Astrocyte of the spinal cord (primary cell): ENCODE measurements at regions not wholly inside any gene's neighbourhood (a gene's known extent, or its start where the extent isn't known, plus 50 kb on each side); places are given as distances from the start of the nearest gene placed in this dataset.

Experiments
- DNase-seq: peaks from one replicate; pipeline ENCODE4 v3.0.0; 2011; ENCODE audit warnings: low read depth, low spot score
- H3K4me3 ChIP-seq: 2 replicates; pipeline ENCODE4 v1.5.1; 2011; ENCODE audit warnings: low read depth, mild to moderate bottlenecking, low read length, moderate library complexity
- CTCF ChIP-seq: IDR thresholded peaks from 2 replicates; pipeline ENCODE4 v1.5.1; 2012; ENCODE audit warnings: low read depth, mild to moderate bottlenecking, low read length, inconsistent platforms
- in situ Hi-C: cut with HindIII; loops from 2 replicates; pipeline ENCODE4 v1.10.0; 2017; ENCODE audit warnings: low sequenced_read_pairs

GRCh38 chr10:47186941-47187340 lies 113.1 kb upstream of the GDF10 start:
- H3K4me3 ChIP-seq: no peak overlapping the region
- TF ChIP-seq CTCF: no peak
- DNase-seq: no peak
- in situ Hi-C loops: no loop called here

- no peak for TF ChIP-seq CTCF
- no peak overlapping the region for H3K4me3 ChIP-seq
- no peak for DNase-seq
- in situ Hi-C loops: no loop called here
Observed at GRCh38 chr10:47187592-47187991, 112.4 kb upstream of the GDF10 start.

GRCh38 chr10:47188156-47188555 lies 111.8 kb upstream of the GDF10 start:
- in situ Hi-C loops: no loop called here
- TF ChIP-seq CTCF: no peak
- DNase-seq: no peak
- H3K4me3 ChIP-seq: no peak overlapping the region

DNA sequence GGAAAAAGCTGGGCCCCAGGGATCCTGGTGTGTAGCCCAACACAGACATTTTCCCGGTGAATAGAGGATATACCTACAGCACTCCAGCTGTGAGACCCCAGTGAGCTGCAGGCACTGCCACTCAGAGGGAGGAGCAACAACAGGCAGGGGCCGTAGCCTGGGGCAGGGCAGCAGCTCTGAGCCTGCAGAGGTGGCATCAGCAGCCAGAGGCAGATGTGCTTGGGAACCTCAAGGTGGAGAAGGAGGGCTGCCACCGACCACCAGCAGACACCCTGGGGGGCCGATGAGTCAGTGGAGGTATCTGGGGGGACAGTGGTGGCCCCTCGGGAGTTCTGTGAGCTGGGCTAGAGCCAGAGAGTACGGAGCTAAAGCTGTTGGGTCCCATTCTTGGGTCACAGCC lies 110.2 kb upstream of the GDF10 start:
- TF ChIP-seq CTCF: no peak
- in situ Hi-C loops: no loop called here
- DNase-seq: no peak
- H3K4me3 ChIP-seq: no peak overlapping the region

GRCh38 chr10:47190301-47190700 lies 109.7 kb upstream of the GDF10 start:
- in situ Hi-C loops: no loop called here
- no peak for DNase-seq
- no peak for TF ChIP-seq CTCF
- no peak overlapping the region for H3K4me3 ChIP-seq

GRCh38 chr10:47190802-47191450 lies 109.1 kb upstream of the GDF10 start:
- H3K4me3 ChIP-seq: no peak overlapping the region
- in situ Hi-C loops: no loop called here
- no peak for TF ChIP-seq CTCF
- DNase-seq: no peak

GRCh38 chr10:47192273-47192672 lies 107.7 kb upstream of the GDF10 start:
- in situ Hi-C loops: no loop called here
- TF ChIP-seq CTCF: no peak

More at GRCh38 chr10:47192273-47192672, 107.7 kb upstream of the GDF10 start:
- H3K4me3 ChIP-seq: no peak overlapping the region
- no peak for DNase-seq
